ENCODE measurements at regions not wholly inside any gene's neighbourhood (a gene's known extent, or its start where the extent isn't known, plus 50 kb on each side); places are given as distances from the start of the nearest gene placed in this dataset.

DNA sequence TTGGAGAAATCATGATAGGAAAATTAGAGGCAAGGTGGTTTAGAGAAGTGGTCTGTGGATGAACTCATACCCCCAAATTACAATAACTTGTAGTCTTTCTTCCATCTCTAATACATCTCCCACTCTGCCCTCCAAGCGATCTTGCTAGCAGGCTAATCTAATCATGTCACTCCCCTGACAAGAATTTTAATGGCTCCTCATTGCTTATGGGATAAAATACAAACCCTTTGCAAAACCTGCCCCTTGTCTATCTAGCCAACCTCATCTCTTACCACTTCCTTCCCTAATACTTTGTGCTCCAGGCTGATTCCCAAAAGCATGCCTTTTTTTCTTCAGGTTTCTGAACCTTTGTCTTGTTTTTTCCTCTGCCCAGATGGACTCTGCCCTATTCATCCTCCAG, 71.3 kb upstream of the LRRN2 start:
- TF ChIP-seq, protein P1, sequence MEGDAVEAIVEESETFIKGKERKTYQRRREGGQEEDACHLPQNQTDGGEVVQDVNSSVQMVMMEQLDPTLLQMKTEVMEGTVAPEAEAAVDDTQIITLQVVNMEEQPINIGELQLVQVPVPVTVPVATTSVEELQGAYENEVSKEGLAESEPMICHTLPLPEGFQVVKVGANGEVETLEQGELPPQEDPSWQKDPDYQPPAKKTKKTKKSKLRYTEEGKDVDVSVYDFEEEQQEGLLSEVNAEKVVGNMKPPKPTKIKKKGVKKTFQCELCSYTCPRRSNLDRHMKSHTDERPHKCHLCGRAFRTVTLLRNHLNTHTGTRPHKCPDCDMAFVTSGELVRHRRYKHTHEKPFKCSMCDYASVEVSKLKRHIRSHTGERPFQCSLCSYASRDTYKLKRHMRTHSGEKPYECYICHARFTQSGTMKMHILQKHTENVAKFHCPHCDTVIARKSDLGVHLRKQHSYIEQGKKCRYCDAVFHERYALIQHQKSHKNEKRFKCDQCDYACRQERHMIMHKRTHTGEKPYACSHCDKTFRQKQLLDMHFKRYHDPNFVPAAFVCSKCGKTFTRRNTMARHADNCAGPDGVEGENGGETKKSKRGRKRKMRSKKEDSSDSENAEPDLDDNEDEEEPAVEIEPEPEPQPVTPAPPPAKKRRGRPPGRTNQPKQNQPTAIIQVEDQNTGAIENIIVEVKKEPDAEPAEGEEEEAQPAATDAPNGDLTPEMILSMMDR (IDR thresholded peaks at IDR 0.05): no peak
- no peak for TF ChIP-seq POLR2A (IDR thresholded peaks at IDR 0.05)
